IMR-90 (cell line): ENCODE measurements at regions not wholly inside any gene's neighbourhood (a gene's known extent, or its start where the extent isn't known, plus 50 kb on each side); places are given as distances from the start of the nearest gene placed in this dataset.

Source experiments
- ATAC-seq: fragments of 200-7000 bp; cut with Tn5 transposase; 2 replicates; pipeline ENCODE4 v1.9.1; 2020; ENCODE audit warnings: low read depth, mild to moderate bottlenecking, moderate library complexity
- BruUV-seq: library from RNA; stranded (reverse); fragments of 400-500 nt; replicated peaks from 2 replicates; lab custom pipeline; 2021; lab: Mats Ljungman, UMichigan
- CTCF ChIA-PET: fragments of 300-600 bp; formaldehyde crosslinking; extraction: SDS; loops from one replicate; lab custom pipeline; 2021; ENCODE audit warnings: antibody characterized with exemption; lab: Yijun Ruan, JAX
- POLR2A ChIA-PET: fragments of 300-600 bp; sonication (Branson Sonifier 250); formaldehyde crosslinking; loops from one replicate; lab custom pipeline; 2022; ENCODE audit warnings: antibody characterized with exemption; ENCODE audit not compliant: unreplicated experiment; lab: Charles Lee
- DNase-seq: peaks from one replicate; pipeline ENCODE4 v3.0.0; 2013
- H2AFZ ChIP-seq: replicated peaks from 2 replicates; pipeline ENCODE3; 2013; ENCODE audit warnings: low read length, mild to moderate bottlenecking; ENCODE audit not compliant: poor library complexity
- H2AK5ac ChIP-seq: 2 replicates; pipeline ENCODE4 v1.6.1; 2013; ENCODE audit warnings: low read depth, low read length, inconsistent platforms
- H2AK9ac ChIP-seq: replicated peaks from 2 replicates; pipeline ENCODE3; 2013; ENCODE audit warnings: mild to moderate bottlenecking, low read depth, low read length, moderate library complexity; ENCODE audit not compliant: poor library complexity
- H2BK120ac ChIP-seq: 2 replicates; pipeline ENCODE4 v1.6.1; 2013; ENCODE audit warnings: low read depth, low read length, inconsistent platforms
- H2BK15ac ChIP-seq: 3 replicates; pipeline ENCODE4 v1.6.1; 2013; ENCODE audit warnings: low read depth, low read length, inconsistent platforms
- H2BK20ac ChIP-seq: 2 replicates; pipeline ENCODE4 v1.6.1; 2013; ENCODE audit warnings: low read depth, mild to moderate bottlenecking, inconsistent platforms, low read length, moderate library complexity
- H2BK5ac ChIP-seq: 2 replicates; pipeline ENCODE4 v1.6.1; 2013; ENCODE audit warnings: mild to moderate bottlenecking, low read depth, low read length, inconsistent platforms; ENCODE audit not compliant: poor library complexity, severe bottlenecking
- H3K14ac ChIP-seq: replicated peaks from 2 replicates; pipeline ENCODE4 v1.6.1; 2013; ENCODE audit warnings: low read depth, low read length, inconsistent platforms
- H3K18ac ChIP-seq: 2 replicates; pipeline ENCODE4 v1.6.1; 2013; ENCODE audit warnings: low read depth, low read length, control low read depth
- H3K23ac ChIP-seq: 2 replicates; pipeline ENCODE4 v1.6.1; 2013; ENCODE audit warnings: low read depth, low read length, inconsistent platforms
- H3K27ac ChIP-seq: 2 replicates; pipeline ENCODE4 v1.5.1; 2013; ENCODE audit warnings: mild to moderate bottlenecking, control low read depth, low read length; ENCODE audit not compliant: insufficient read depth
- H3K27me3 ChIP-seq: 2 replicates; pipeline ENCODE4 v1.6.1; 2013; ENCODE audit warnings: low read length; ENCODE audit not compliant: control insufficient read depth, insufficient read depth
- H3K36me3 ChIP-seq: 2 replicates; pipeline ENCODE4 v1.6.1; 2013; ENCODE audit warnings: low read length, mixed read lengths; ENCODE audit not compliant: control insufficient read depth, insufficient read depth
- H3K4ac ChIP-seq: 2 replicates; pipeline ENCODE4 v1.6.1; 2013; ENCODE audit warnings: low read depth, low read length, inconsistent platforms
- H3K4me1 ChIP-seq: 2 replicates; pipeline ENCODE4 v1.6.1; 2013; ENCODE audit warnings: low read length, mixed read lengths; ENCODE audit not compliant: control insufficient read depth, insufficient read depth
- H3K4me2 ChIP-seq: 2 replicates; pipeline ENCODE4 v1.6.1; 2013; ENCODE audit warnings: low read depth, mild to moderate bottlenecking, control low read depth, low read length, moderate library complexity
- H3K4me3 ChIP-seq: 2 replicates; pipeline ENCODE4 v1.5.1; 2013; ENCODE audit warnings: low read depth, mild to moderate bottlenecking, control low read depth, low read length, moderate library complexity; ENCODE audit not compliant: insufficient read depth
- H3K56ac ChIP-seq: 2 replicates; pipeline ENCODE4 v1.6.1; 2013; ENCODE audit warnings: low read length, inconsistent platforms; ENCODE audit not compliant: insufficient read depth; ENCODE audit errors: extremely low read depth
- H3K79me1 ChIP-seq, 2 experiments: 2 replicates each; pipeline ENCODE4 v1.6.1; 2013; ENCODE audit warnings: low read length in 2 of 2, inconsistent platforms in 1 of 2, low read depth in 1 of 2
- H3K9ac ChIP-seq: 2 replicates; pipeline ENCODE4 v1.6.1; 2013; ENCODE audit warnings: low read depth, low read length, control low read depth
- H3K9me1 ChIP-seq: 2 replicates; pipeline ENCODE4 v1.6.1; 2013; ENCODE audit warnings: low read length, inconsistent platforms; ENCODE audit not compliant: insufficient read depth
- H3K9me3 ChIP-seq: 2 replicates; pipeline ENCODE4 v1.6.1; 2013; ENCODE audit warnings: low read length; ENCODE audit not compliant: control insufficient read depth, insufficient read depth
- H4K20me1 ChIP-seq: 2 replicates; pipeline ENCODE4 v1.6.1; 2013; ENCODE audit warnings: low read length, inconsistent platforms; ENCODE audit not compliant: insufficient read depth
- H4K5ac ChIP-seq: 2 replicates; pipeline ENCODE4 v1.6.1; 2013; ENCODE audit warnings: mild to moderate bottlenecking, low read depth, low read length, control low read depth
- H4K8ac ChIP-seq, 2 experiments: 2 replicates each; pipeline ENCODE4 v1.6.1; 2013; ENCODE audit warnings: low read depth in 2 of 2, low read length in 2 of 2, control low read depth in 1 of 2, inconsistent platforms in 1 of 2
- H4K91ac ChIP-seq: 2 replicates; pipeline ENCODE4 v1.6.1; 2013; ENCODE audit warnings: low read depth, low read length, inconsistent platforms; ENCODE audit not compliant: insufficient read depth
- BHLHE40 ChIP-seq: fragments of 150-350 bp; IDR thresholded peaks from 2 replicates; pipeline ENCODE4 v1.6.1; 2016; ENCODE audit warnings: mild to moderate bottlenecking, low read depth, low read length
- CEBPB ChIP-seq: IDR thresholded peaks from 2 replicates; pipeline ENCODE4 v1.6.1; 2012; ENCODE audit warnings: low read depth, low read length, improper control_type of control experiment
- CHD1 ChIP-seq: IDR thresholded peaks from 2 replicates; pipeline ENCODE4 v1.6.1; 2012; ENCODE audit warnings: low read depth, low read length, improper control_type of control experiment
- FOS ChIP-seq: fragments of 150-350 bp; IDR thresholded peaks from 2 replicates; pipeline ENCODE4 v1.6.1; 2016; ENCODE audit warnings: low read depth, low read length
- MAFK ChIP-seq: IDR thresholded peaks from 2 replicates; pipeline ENCODE4 v1.6.1; 2012; ENCODE audit warnings: low read depth, low read length, improper control_type of control experiment
- MAZ ChIP-seq: IDR thresholded peaks from 2 replicates; pipeline ENCODE4 v1.6.1; 2012; ENCODE audit warnings: low read depth, mild to moderate bottlenecking, low read length, improper control_type of control experiment, moderate library complexity, borderline replicate concordance
- MXI1 ChIP-seq: IDR thresholded peaks from 2 replicates; pipeline ENCODE4 v1.6.1; 2012; ENCODE audit warnings: low read depth, mild to moderate bottlenecking, low read length, moderate library complexity, borderline replicate concordance
- NFE2L2 ChIP-seq: fragments of 150-350 bp; IDR thresholded peaks from 2 replicates; pipeline ENCODE4 v1.6.1; 2016; ENCODE audit warnings: low read depth, mild to moderate bottlenecking, low read length
- POLR2A ChIP-seq: IDR thresholded peaks from 2 replicates; pipeline ENCODE4 v1.6.1; 2012; ENCODE audit warnings: mild to moderate bottlenecking, low read depth, low read length
- RAD21 ChIP-seq: IDR thresholded peaks from 2 replicates; pipeline ENCODE4 v1.6.1; 2012; ENCODE audit warnings: low read length, improper control_type of control experiment
- RCOR1 ChIP-seq: IDR thresholded peaks from 2 replicates; pipeline ENCODE4 v1.6.1; 2012; ENCODE audit warnings: mild to moderate bottlenecking, low read length, improper control_type of control experiment; ENCODE audit not compliant: insufficient replicate concordance
- RFX5 ChIP-seq: IDR thresholded peaks from 2 replicates; pipeline ENCODE4 v1.8.0; 2012; ENCODE audit warnings: low read depth, mild to moderate bottlenecking, low read length, moderate library complexity
- SMC3 ChIP-seq: fragments of 150-350 bp; IDR thresholded peaks from 2 replicates; pipeline ENCODE4 v1.6.1; 2016; ENCODE audit warnings: low read depth, mild to moderate bottlenecking, antibody characterized with exemption, low read length, moderate library complexity
- USF2 ChIP-seq: fragments of 150-350 bp; IDR thresholded peaks from 2 replicates; pipeline ENCODE4 v1.6.1; 2017; ENCODE audit warnings: mild to moderate bottlenecking, antibody characterized with exemption, low read length, low read depth
- WGBS, 2 experiments: methylation state at CpG; one replicate each; pipeline versions ENCODE4 v1.1.5 to v1.1.7; 2013; ENCODE audit warnings: missing lambda C conversion rate in 2 of 2; ENCODE audit not compliant: insufficient read length in 1 of 2; ENCODE audit errors: extremely low coverage in 2 of 2; 5-methylcytosine and 5-hydroxymethylcytosine counted together
- dilution Hi-C: fragments of 300-500 bp; cut with HindIII; formaldehyde crosslinking; loops from one replicate; pipeline ENCODE4 v1.14.3; 2018; ENCODE audit warnings: low sequenced_read_pairs; ENCODE audit not compliant: unreplicated experiment
- in situ Hi-C: fragments of 300-500 bp; cut with MboI; formaldehyde crosslinking; loops from 3 replicates; pipeline ENCODE4 v1.14.3; 2019; ENCODE audit warnings: low sequenced_read_pairs, inconsistent platforms, mixed read lengths
- intact Hi-C: fragments of 100-400 bp; cut with micrococcal nuclease; formaldehyde crosslinking; loops from 2 replicates; pipeline ENCODE4 v1.10.0; 2022
- TF ChIP-seq, protein P1 (sequence below): conservative IDR thresholded peaks from 2 replicates; pipeline ENCODE4 v1.5.1; 2012; ENCODE audit warnings: mild to moderate bottlenecking, low read depth, low read length, improper control_type of control experiment
- TF ChIP-seq, protein P2 (sequence below): fragments of 150-350 bp; IDR thresholded peaks from 2 replicates; pipeline ENCODE4 v1.6.1; 2016; ENCODE audit warnings: low read depth, mild to moderate bottlenecking, low read length, moderate library complexity, borderline replicate concordance

DNA sequence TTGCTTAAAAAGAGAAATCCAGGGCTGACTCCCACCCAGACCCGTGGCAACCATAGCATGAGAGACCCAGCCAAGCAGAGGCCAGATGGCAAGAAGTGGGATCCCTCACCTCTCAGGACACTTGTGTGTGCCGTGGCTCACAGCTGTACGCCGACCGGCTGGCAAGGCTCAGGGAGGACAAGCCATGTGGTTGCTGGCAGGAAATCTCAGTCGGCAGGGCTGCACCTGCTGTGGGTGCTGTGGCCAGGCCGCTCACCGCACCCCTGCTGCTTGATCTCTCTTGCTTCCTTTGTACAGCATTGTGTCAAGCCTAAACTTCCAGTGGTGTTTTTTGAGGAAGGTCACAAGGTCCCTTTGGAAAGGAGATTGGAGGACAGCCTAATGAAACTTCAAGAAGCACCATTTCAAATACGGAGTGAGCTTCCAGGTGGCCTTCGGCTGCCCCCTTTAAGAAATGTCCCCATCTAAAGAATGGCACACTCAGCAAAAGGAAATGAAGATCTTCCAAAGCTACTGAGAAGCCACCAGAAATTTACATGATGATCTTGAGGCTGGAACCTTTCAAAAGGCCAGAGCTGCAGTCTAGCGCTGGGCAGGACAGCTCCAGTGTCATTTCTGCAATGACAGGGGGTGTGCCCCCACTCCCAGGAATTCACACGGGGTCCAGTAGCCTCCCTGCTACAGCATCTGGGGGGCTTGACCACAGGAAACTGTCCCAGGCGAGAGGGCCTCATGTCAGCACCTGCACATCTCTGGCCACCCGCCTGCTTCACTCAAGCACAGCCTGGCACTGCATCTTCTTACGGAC, 409.0 kb upstream of the MGMT start:
- Histone ChIP-seq H2BK5ac (no peak overlapping the region), H2AK9ac (no peak overlapping the region), H3K9ac (no peak overlapping the region), H3K4me2 (no peak overlapping the region), H2AK5ac (no peak overlapping the region), H3K79me1 (no peaks in the 10 kb centered on the region), H2BK15ac (no peak overlapping the region), H3K9me3 (peaks cover 4% of the 10 kb centered on the region), H3K23ac (no peak overlapping the region), H3K9me1 (no peaks in the 10 kb centered on the region), H3K4me1 (no peaks in the 10 kb centered on the region), H4K8ac (no peak overlapping the region), H4K91ac (no peak overlapping the region), H3K4ac (no peak overlapping the region), H4K5ac (no peak overlapping the region), H3K18ac (no peak overlapping the region), H3K27me3 (no peaks in the 10 kb centered on the region), H2BK120ac (no peak overlapping the region), H2BK20ac (no peak overlapping the region), H3K36me3 (no peaks in the 10 kb centered on the region), H2AFZ (no peak overlapping the region), H4K20me1 (no peaks in the 10 kb centered on the region), H3K4me3 (no peak overlapping the region), H3K27ac (no peak overlapping the region), H3K14ac (no peak overlapping the region), H3K56ac (no peak overlapping the region)
- BruUV-seq, result no TSS peak
- 90% methylated on average over 2 of the region's 15 CpGs; no CpG with 5 or more reads in 1 of the 2 experiments for WGBS, 2 experiments
- POLR2A ChIA-PET, result no interaction called here
- TF ChIP-seq CHD1, result no peak
- TF ChIP-seq SMC3, result no peak
- no peak for TF ChIP-seq NFE2L2
- TF ChIP-seq MAZ, result no peak
- TF ChIP-seq RAD21, result no peak
- TF ChIP-seq RFX5, result no peak
- no peak for TF ChIP-seq BHLHE40
- TF ChIP-seq, protein P1, sequence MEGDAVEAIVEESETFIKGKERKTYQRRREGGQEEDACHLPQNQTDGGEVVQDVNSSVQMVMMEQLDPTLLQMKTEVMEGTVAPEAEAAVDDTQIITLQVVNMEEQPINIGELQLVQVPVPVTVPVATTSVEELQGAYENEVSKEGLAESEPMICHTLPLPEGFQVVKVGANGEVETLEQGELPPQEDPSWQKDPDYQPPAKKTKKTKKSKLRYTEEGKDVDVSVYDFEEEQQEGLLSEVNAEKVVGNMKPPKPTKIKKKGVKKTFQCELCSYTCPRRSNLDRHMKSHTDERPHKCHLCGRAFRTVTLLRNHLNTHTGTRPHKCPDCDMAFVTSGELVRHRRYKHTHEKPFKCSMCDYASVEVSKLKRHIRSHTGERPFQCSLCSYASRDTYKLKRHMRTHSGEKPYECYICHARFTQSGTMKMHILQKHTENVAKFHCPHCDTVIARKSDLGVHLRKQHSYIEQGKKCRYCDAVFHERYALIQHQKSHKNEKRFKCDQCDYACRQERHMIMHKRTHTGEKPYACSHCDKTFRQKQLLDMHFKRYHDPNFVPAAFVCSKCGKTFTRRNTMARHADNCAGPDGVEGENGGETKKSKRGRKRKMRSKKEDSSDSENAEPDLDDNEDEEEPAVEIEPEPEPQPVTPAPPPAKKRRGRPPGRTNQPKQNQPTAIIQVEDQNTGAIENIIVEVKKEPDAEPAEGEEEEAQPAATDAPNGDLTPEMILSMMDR, result no peak
- no peak for TF ChIP-seq CEBPB
- no peak for TF ChIP-seq POLR2A
- TF ChIP-seq MXI1, result no peak
- TF ChIP-seq FOS, result no peak
- TF ChIP-seq RCOR1, result no peak
- TF ChIP-seq, protein P2, sequence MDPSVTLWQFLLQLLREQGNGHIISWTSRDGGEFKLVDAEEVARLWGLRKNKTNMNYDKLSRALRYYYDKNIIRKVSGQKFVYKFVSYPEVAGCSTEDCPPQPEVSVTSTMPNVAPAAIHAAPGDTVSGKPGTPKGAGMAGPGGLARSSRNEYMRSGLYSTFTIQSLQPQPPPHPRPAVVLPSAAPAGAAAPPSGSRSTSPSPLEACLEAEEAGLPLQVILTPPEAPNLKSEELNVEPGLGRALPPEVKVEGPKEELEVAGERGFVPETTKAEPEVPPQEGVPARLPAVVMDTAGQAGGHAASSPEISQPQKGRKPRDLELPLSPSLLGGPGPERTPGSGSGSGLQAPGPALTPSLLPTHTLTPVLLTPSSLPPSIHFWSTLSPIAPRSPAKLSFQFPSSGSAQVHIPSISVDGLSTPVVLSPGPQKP, result no peak
- TF ChIP-seq USF2, result no peak
- no peak for TF ChIP-seq MAFK
- CTCF ChIA-PET, result no interaction called here
- DNase-seq (no peak), ATAC-seq (no peak)
- intact Hi-C loops (no loop called here), in situ Hi-C loops (no loop called here), dilution Hi-C loops (no loop called here)
